ENCODE measurements at regions not wholly inside any gene's neighbourhood (a gene's known extent, or its start where the extent isn't known, plus 50 kb on each side); places are given as distances from the start of the nearest gene placed in this dataset.

DNA sequence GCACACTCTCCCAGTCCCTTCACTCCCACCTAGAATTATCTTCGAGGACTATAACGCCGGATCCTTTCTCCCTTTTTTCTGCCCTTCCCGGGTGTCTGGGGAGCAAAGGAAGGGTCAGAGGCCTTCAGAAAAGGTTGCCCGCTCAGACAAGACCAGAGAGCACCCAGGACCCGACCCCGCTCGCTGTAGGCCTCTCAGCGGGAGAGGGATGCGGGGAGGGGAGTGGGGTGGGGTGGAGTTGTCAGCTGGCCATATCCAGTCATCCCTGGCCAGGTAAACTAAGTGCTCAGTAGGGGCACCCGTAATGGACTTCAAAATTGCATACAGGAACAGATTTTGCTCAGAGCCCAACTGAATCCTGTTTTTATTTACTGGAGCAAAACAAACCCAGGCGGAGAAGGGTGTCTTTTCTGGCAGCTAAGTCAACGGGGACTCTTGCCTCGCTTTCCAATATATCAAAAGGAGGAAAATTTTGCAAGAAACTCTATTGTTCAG is 65.0 kb downstream of the NOL4 start:
- Histone ChIP-seq H3F3A (ENCODE audit: insufficient read depth) (no peaks in the 10 kb centered on the region), H3K4me1 (ENCODE audit: insufficient read depth) (no peaks in the 10 kb centered on the region), H3K36me3 (ENCODE audit: low read depth) (no peaks in the 10 kb centered on the region), H3K27me3 (replicated peaks; ENCODE audit: insufficient read depth) (peaks cover 31% of the 10 kb centered on the region), H3K9me2 (ENCODE audit: insufficient read depth) (no peaks in the 10 kb centered on the region), H3K9me3 (ENCODE audit: low read depth) (no peaks in the 10 kb centered on the region), H3K4me3 (no peak overlapping the region), H4K20me1 (ENCODE audit: insufficient read depth) (no peaks in the 10 kb centered on the region), H3K4me2 (ENCODE audit: unreplicated experiment) (no peak overlapping the region), H2AFZ (no peak overlapping the region; the same call in 1 of the 2 replicates), H3K27ac (no peak overlapping the region), H3K79me2 (ENCODE audit: insufficient read depth) (no peaks in the 10 kb centered on the region), H3K9ac (no peak overlapping the region)
- TF ChIP-seq EZH2 (IDR thresholded peaks at IDR 0.05; ENCODE audit: insufficient read depth, poor library complexity, severe bottlenecking) (no peak), EZH2phosphoT487 (IDR thresholded peaks at IDR 0.05; ENCODE audit: insufficient read depth, low read depth) (no peak)
- in situ Hi-C loops (cut with MboI) = no loop called here
- WGBS, 2 experiments (ENCODE audit: low coverage in 1 of 2, low lambda C conversion rate in 2 of 2, missing lambda C conversion rate in 2 of 2) = 48 to 55% methylated on average over 12 to 14 of the region's 14 CpGs
- DNase-seq = no peak

DNA sequence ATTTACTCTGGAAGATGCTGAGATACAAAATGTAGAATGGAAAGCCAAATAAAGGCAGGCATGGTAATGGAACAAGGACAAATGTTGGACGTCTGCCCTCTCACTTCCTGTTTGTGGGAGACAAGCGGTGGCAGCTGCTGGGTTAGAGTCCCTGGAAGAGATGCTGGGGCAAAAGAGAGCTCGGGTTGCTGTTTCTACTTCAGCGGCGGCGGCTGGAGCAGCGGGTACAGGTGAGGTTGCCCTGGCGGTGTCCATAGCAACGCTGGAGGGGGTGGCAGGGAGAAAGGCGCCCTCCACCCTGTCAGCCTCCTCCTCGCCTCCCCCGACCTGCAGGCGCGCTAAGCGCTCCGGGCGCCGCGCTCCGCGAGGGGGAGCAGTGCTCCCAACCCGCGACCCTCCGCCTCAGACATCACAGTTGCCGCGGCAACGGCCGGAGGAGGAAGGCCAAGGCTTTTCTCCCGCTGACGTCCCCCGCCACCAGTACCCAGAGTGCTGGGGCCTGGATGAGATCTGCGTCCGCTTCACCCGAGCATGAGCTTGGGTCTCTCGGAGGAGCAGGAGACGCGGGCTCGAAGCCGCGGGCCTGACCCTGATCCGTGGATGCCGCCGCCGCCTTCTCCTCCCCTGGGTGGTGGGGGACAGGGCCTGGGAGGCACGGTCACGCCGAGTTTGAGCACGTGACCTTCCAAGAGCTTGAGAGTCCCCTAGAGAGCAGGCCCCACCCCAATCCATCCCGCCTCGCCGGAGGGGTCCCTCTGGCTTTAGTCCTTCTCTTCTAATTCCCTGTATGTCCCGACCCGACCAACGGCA is 65.6 kb downstream of the NOL4 start:
- no peaks in the 10 kb centered on the region for H3K36me3 ChIP-seq (ENCODE audit: low read depth)
- H3K4me2 ChIP-seq (ENCODE audit: unreplicated experiment) = peak overlapping the region; percentile 45
- H4K20me1 ChIP-seq (ENCODE audit: insufficient read depth) = no peaks in the 10 kb centered on the region
- 0 out of 2 replicates have a peak, but pooled peaks cover 3% of the 10 kb centered on the region for H3K4me1 ChIP-seq (ENCODE audit: insufficient read depth)
- no peaks in the 10 kb centered on the region for H3K9me3 ChIP-seq (ENCODE audit: low read depth)
- peak overlapping the region; percentile 52 for H3K4me3 ChIP-seq
- in situ Hi-C loops (cut with MboI) = no loop called here
- H2AFZ ChIP-seq = peak overlapping the region; percentile 65
- no peaks in the 10 kb centered on the region for H3K79me2 ChIP-seq (ENCODE audit: insufficient read depth)
- DNase-seq = peak; percentile 10
- no peak overlapping the region for H3K27ac ChIP-seq
- WGBS, 2 experiments (ENCODE audit: low coverage in 1 of 2, low lambda C conversion rate in 2 of 2, missing lambda C conversion rate in 2 of 2) = 2 to 3% methylated on average over 46 to 47 of the region's 54 CpGs
- peak; percentile 29 for TF ChIP-seq EZH2 (IDR thresholded peaks at IDR 0.05; ENCODE audit: insufficient read depth, poor library complexity, severe bottlenecking)
- TF ChIP-seq EZH2phosphoT487 (IDR thresholded peaks at IDR 0.05; ENCODE audit: insufficient read depth, low read depth) = no peak
- no peak overlapping the region for H3K9ac ChIP-seq
- peaks cover 31% of the 10 kb centered on the region for H3K27me3 ChIP-seq (replicated peaks; ENCODE audit: insufficient read depth)
- H3K9me2 ChIP-seq (ENCODE audit: insufficient read depth) = no peaks in the 10 kb centered on the region
- H3F3A ChIP-seq (ENCODE audit: insufficient read depth) = no peaks in the 10 kb centered on the region

DNA sequence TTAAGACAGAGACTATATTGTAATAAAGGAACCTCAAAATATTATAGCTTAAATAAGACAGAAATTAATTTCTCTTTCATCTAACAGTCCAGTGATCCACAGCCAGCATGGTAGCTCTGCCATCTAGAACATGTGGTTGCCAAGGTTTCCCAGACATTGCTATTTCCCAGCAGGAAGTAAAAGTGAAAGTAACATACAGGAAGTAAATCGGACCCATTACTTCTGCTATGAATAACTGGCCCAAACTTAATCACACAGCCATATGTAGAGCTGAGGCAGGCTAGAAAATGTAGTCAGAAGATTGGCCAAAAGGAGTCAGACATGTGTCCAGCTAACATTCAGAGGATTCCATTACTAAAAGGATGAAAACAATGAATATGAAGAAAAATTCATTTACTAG is 71.0 kb downstream of the NOL4 start:
- H3K27ac ChIP-seq = no peak overlapping the region
- no peaks in the 10 kb centered on the region for H3K36me3 ChIP-seq (ENCODE audit: low read depth)
- peak overlapping the region; percentile 85 for H2AFZ ChIP-seq
- no peaks in the 10 kb centered on the region for H4K20me1 ChIP-seq (ENCODE audit: insufficient read depth)
- peak overlapping the region; percentile 83 for H3K4me2 ChIP-seq (ENCODE audit: unreplicated experiment)
- TF ChIP-seq EZH2phosphoT487 (IDR thresholded peaks at IDR 0.05; ENCODE audit: insufficient read depth, low read depth) (no peak), EZH2 (IDR thresholded peaks at IDR 0.05; ENCODE audit: insufficient read depth, poor library complexity, severe bottlenecking) (no peak)
- H3K9ac ChIP-seq = peak overlapping the region; percentile 17; the same call in 1 of the 2 replicates
- H3K79me2 ChIP-seq (ENCODE audit: insufficient read depth) = no peaks in the 10 kb centered on the region
- H3K9me3 ChIP-seq (ENCODE audit: low read depth) = no peaks in the 10 kb centered on the region
- H3K9me2 ChIP-seq (ENCODE audit: insufficient read depth) = no peaks in the 10 kb centered on the region
- H3K4me1 ChIP-seq (ENCODE audit: insufficient read depth) = 0 out of 2 replicates have a peak, but pooled peaks cover 8% of the 10 kb centered on the region
- no peaks in the 10 kb centered on the region for H3F3A ChIP-seq (ENCODE audit: insufficient read depth)
- 0% methylated on average over 1 of the region's 1 CpG for WGBS, 2 experiments (ENCODE audit: low coverage in 1 of 2, low lambda C conversion rate in 2 of 2, missing lambda C conversion rate in 2 of 2)
- peak; percentile 39 for DNase-seq
- in situ Hi-C loops (cut with MboI) = no loop called here
- H3K4me3 ChIP-seq = peak overlapping the region; percentile 64
- peaks cover 14% of the 10 kb centered on the region for H3K27me3 ChIP-seq (replicated peaks; ENCODE audit: insufficient read depth)

DNA sequence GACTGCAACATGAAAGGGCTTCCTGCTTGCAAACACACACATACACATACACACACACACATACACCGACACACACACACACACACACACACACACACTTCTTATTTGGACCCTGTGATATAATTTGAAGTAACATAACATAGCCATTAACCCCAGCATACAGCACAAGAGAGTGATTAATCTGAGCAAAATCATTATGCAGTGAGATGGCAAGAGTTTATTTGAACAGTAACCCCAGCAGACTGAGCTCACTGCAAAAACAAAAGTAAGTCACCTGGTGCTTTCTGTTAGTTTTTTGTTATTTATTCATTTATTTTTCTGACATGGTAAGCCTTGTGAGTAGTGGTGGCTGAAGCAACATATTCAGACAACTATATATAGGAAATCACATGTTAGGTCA is 93.7 kb downstream of the NOL4 start:
- Histone ChIP-seq H3K79me2 (ENCODE audit: insufficient read depth) (no peaks in the 10 kb centered on the region), H3K27me3 (replicated peaks; ENCODE audit: insufficient read depth) (no peaks in the 10 kb centered on the region), H3K36me3 (ENCODE audit: low read depth) (no peaks in the 10 kb centered on the region), H4K20me1 (ENCODE audit: insufficient read depth) (no peaks in the 10 kb centered on the region), H3K27ac (no peak overlapping the region), H3K9ac (no peak overlapping the region), H3K4me1 (ENCODE audit: insufficient read depth) (peaks cover 9% of the 10 kb centered on the region; the same call in 1 of the 2 replicates), H3F3A (ENCODE audit: insufficient read depth) (no peaks in the 10 kb centered on the region), H2AFZ (no peak overlapping the region), H3K4me3 (no peak overlapping the region), H3K9me2 (ENCODE audit: insufficient read depth) (no peaks in the 10 kb centered on the region), H3K9me3 (ENCODE audit: low read depth) (no peaks in the 10 kb centered on the region), H3K4me2 (ENCODE audit: unreplicated experiment) (no peak overlapping the region)
- TF ChIP-seq EZH2 (IDR thresholded peaks at IDR 0.05; ENCODE audit: insufficient read depth, poor library complexity, severe bottlenecking) (no peak), EZH2phosphoT487 (IDR thresholded peaks at IDR 0.05; ENCODE audit: insufficient read depth, low read depth) (no peak)
- no peak for DNase-seq
- 11 to 64% methylated on average over 1 of the region's 1 CpG for WGBS, 2 experiments (ENCODE audit: low coverage in 1 of 2, low lambda C conversion rate in 2 of 2, missing lambda C conversion rate in 2 of 2)
- in situ Hi-C loops (cut with MboI) = no loop called here
